DOHH2 (cell line): ENCODE measurements at regions not wholly inside any gene's neighbourhood (a gene's known extent, or its start where the extent isn't known, plus 50 kb on each side); places are given as distances from the start of the nearest gene placed in this dataset.

Source experiments
- H3F3A ChIP-seq: fragments of 200-600 bp; sonication (generic), shearing (Covaris generic); 2 replicates; pipeline ENCODE4 v1.6.0; 2016; ENCODE audit warnings: antibody characterized with exemption, mild to moderate bottlenecking; ENCODE audit not compliant: control insufficient read depth, insufficient read depth
- H3K27ac ChIP-seq: fragments of 200-600 bp; sonication (generic); 2 replicates; pipeline ENCODE4 v1.5.1; 2014; ENCODE audit warnings: low read depth, mild to moderate bottlenecking, low read length, moderate library complexity
- H3K27me3 ChIP-seq: fragments of 200-600 bp; sonication (generic); 2 replicates; pipeline ENCODE4 v1.6.1; 2014; ENCODE audit warnings: mild to moderate bottlenecking, low read length, mixed read lengths; ENCODE audit not compliant: control insufficient read depth
- H3K36me3 ChIP-seq: fragments of 200-600 bp; sonication (generic); 2 replicates; pipeline ENCODE4 v1.6.1; 2014; ENCODE audit warnings: mild to moderate bottlenecking, low read length, moderate library complexity, mixed read lengths; ENCODE audit not compliant: control insufficient read depth
- H3K4me1 ChIP-seq: fragments of 200-600 bp; sonication (generic); 2 replicates; pipeline ENCODE4 v1.6.1; 2014; ENCODE audit warnings: mild to moderate bottlenecking, low read length, mixed read lengths; ENCODE audit not compliant: control insufficient read depth
- H3K4me2 ChIP-seq: fragments of 200-600 bp; sonication (generic); 2 replicates; pipeline ENCODE4 v1.6.0; 2014; ENCODE audit warnings: mild to moderate bottlenecking, low read length, moderate library complexity
- H3K4me3 ChIP-seq: fragments of 200-600 bp; sonication (generic); 2 replicates; pipeline ENCODE4 v1.5.1; 2014; ENCODE audit warnings: mild to moderate bottlenecking, low read length, mixed read lengths
- H3K79me2 ChIP-seq: fragments of 200-600 bp; sonication (generic); 2 replicates; pipeline ENCODE4 v1.6.1; 2014; ENCODE audit warnings: mild to moderate bottlenecking, low read length, mixed read lengths; ENCODE audit not compliant: control insufficient read depth
- H3K9me2 ChIP-seq: fragments of 200-600 bp; sonication (generic); replicated peaks from 2 replicates; pipeline ENCODE4 v1.6.1; 2014; ENCODE audit warnings: mild to moderate bottlenecking, low read length, mixed read lengths; ENCODE audit not compliant: control insufficient read depth
- H3K9me3 ChIP-seq: fragments of 200-600 bp; sonication (generic); 2 replicates; pipeline ENCODE4 v1.6.1; 2014; ENCODE audit warnings: antibody characterized with exemption, low read length, mixed read lengths; ENCODE audit not compliant: control insufficient read depth, insufficient read depth
- H4K20me1 ChIP-seq: fragments of 200-600 bp; sonication (generic); 2 replicates; pipeline ENCODE4 v1.6.0; 2014; ENCODE audit warnings: low read depth, mild to moderate bottlenecking, antibody characterized with exemption, low read length, moderate library complexity; ENCODE audit not compliant: control insufficient read depth, insufficient read depth
- EZH2phosphoT487 ChIP-seq: fragments of 200-600 bp; sonication (generic); IDR thresholded peaks from 2 replicates; pipeline ENCODE4 v1.6.1; 2017; ENCODE audit warnings: borderline replicate concordance, mild to moderate bottlenecking, antibody characterized with exemption, low read length, moderate library complexity, mixed read lengths
- TF ChIP-seq, protein P1 (sequence below): fragments of 200-600 bp; sonication (generic); IDR thresholded peaks from one replicate; pipeline ENCODE4 v1.5.1; 2014; ENCODE audit warnings: antibody characterized with exemption, mild to moderate bottlenecking, low read depth, low read length; ENCODE audit not compliant: poor library complexity, severe bottlenecking

DNA sequence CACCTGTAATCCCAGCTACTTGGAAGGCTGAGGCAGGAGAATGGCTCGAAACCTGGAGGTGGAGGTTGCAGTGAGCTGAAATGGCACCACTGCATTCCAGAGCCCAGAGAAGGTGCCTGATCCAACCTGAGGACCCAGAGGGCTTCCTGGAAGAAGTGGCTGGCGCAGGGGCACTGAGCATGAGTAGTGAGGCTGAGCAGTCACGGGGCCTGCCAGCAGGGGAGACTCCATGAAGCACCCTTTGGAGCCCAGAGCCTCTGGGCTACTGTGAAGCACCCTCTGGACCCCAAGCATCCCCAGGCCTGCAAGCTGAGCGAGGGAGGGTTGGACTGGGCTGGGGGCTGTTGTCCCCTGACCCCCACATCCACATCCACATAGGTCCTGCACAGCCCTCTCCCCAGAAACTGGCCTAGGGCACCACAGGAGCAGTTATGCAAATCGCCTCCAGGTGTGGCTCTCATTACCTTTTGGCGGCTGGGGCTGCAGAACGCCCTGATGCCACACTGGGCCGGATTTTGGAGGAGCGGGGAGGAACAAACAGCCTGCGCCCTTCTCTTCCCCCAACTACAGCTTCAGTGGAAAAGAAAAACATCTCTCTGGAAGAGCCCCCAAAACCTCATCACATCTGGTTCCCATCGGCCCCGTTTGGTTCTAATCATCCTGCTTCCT lies 78.2 kb upstream of the TARDBP start:
- no peak overlapping the region for H3K4me3 ChIP-seq
- no peaks in the 10 kb centered on the region for H3K27me3 ChIP-seq
- TF ChIP-seq, protein P1, sequence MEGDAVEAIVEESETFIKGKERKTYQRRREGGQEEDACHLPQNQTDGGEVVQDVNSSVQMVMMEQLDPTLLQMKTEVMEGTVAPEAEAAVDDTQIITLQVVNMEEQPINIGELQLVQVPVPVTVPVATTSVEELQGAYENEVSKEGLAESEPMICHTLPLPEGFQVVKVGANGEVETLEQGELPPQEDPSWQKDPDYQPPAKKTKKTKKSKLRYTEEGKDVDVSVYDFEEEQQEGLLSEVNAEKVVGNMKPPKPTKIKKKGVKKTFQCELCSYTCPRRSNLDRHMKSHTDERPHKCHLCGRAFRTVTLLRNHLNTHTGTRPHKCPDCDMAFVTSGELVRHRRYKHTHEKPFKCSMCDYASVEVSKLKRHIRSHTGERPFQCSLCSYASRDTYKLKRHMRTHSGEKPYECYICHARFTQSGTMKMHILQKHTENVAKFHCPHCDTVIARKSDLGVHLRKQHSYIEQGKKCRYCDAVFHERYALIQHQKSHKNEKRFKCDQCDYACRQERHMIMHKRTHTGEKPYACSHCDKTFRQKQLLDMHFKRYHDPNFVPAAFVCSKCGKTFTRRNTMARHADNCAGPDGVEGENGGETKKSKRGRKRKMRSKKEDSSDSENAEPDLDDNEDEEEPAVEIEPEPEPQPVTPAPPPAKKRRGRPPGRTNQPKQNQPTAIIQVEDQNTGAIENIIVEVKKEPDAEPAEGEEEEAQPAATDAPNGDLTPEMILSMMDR, result no peak
- TF ChIP-seq EZH2phosphoT487, result no peak
- peaks cover under 1% of the 10 kb centered on the region; the same call in 1 of the 2 replicates for H3K4me1 ChIP-seq
- H3K27ac ChIP-seq, result no peak overlapping the region
- no peak overlapping the region for H3K4me2 ChIP-seq
- H3K9me3 ChIP-seq, result no peaks in the 10 kb centered on the region
- H4K20me1 ChIP-seq, result no peaks in the 10 kb centered on the region
- H3K36me3 ChIP-seq, result no peaks in the 10 kb centered on the region
- H3F3A ChIP-seq, result no peaks in the 10 kb centered on the region
- no peaks in the 10 kb centered on the region for H3K9me2 ChIP-seq
- H3K79me2 ChIP-seq, result no peaks in the 10 kb centered on the region

DNA sequence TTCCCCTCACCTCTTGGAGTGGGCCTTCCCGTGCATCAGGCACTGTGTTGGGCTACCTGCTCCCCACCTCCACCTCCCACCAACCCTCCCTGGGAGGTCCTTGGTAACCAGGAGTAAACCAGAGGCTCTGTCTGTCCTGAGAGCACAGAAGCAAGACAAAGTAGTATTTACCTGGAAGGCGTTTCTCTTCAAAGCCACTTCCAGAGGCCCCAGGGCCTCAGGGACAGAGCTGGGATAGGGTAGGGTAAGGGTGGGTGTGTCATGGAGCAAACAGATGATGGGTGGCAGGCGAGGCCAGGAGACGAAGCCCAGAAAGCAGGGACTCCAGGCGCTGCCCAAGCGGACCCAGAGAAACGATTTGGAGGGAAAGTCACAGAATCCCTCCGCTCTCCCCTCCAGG lies 77.2 kb upstream of the TARDBP start:
- Histone ChIP-seq H4K20me1 (no peaks in the 10 kb centered on the region), H3K4me1 (peaks cover 10% of the 10 kb centered on the region), H3K4me3 (no peak overlapping the region), H3K27me3 (no peaks in the 10 kb centered on the region), H3F3A (no peaks in the 10 kb centered on the region), H3K27ac (no peak overlapping the region), H3K36me3 (no peaks in the 10 kb centered on the region), H3K79me2 (no peaks in the 10 kb centered on the region), H3K9me3 (no peaks in the 10 kb centered on the region), H3K9me2 (no peaks in the 10 kb centered on the region), H3K4me2 (no peak overlapping the region)
- TF ChIP-seq, protein P1, result no peak
- TF ChIP-seq EZH2phosphoT487, result no peak

DNA sequence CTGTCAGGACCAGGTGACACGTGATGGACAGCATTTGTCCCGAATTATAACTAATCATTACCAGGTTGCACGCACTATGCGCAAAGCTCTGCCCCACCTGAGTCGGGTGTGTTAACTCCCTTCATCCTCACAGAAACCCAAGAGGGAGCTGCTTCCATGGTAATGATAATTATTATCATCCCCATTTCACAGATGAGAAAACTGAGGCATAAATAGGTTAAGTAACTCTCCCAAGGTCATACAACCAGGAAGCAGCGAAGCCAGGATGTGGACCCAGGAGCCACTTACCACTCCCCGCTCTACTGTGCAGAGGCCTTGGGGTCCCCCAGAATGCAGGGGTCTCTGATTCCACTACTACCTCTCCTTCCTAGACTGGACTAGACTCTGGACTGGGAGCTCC lies 76.7 kb upstream of the TARDBP start:
- H3K79me2 ChIP-seq, result no peaks in the 10 kb centered on the region
- no peak for TF ChIP-seq EZH2phosphoT487
- TF ChIP-seq, protein P1, result no peak
- no peaks in the 10 kb centered on the region for H3K27me3 ChIP-seq
- no peaks in the 10 kb centered on the region for H3K9me2 ChIP-seq
- H3F3A ChIP-seq, result no peaks in the 10 kb centered on the region
- no peaks in the 10 kb centered on the region for H3K9me3 ChIP-seq
- no peak overlapping the region for H3K27ac ChIP-seq
- no peak overlapping the region for H3K4me2 ChIP-seq
- H4K20me1 ChIP-seq, result no peaks in the 10 kb centered on the region
- no peaks in the 10 kb centered on the region for H3K36me3 ChIP-seq
- H3K4me3 ChIP-seq, result no peak overlapping the region
- peaks cover 14% of the 10 kb centered on the region for H3K4me1 ChIP-seq
